Activated CD8-positive, alpha-beta T cell treated with anti-CD3 and anti-CD28 coated beads for 36 hours (primary cell): ENCODE measurements at regions not wholly inside any gene's neighbourhood (a gene's known extent, or its start where the extent isn't known, plus 50 kb on each side); places are given as distances from the start of the nearest gene placed in this dataset.
"Not testable (repeated sequence)": the region's sequence is repeated elsewhere in the genome, so short reads cannot be mapped to it uniquely, and the experiment has no call there.

Source experiments
- ATAC-seq: fragments of 200-7000 bp; cut with Tn5 transposase; one replicate; pipeline ENCODE4 v1.10.0; 2021; ENCODE audit warnings: mild to moderate bottlenecking, moderate library complexity
- CTCF ChIA-PET: fragments of 350-600 bp; sonication (Branson Sonifier 250); formaldehyde crosslinking; loops from one replicate; lab custom pipeline; 2021; ENCODE audit warnings: antibody characterized with exemption; lab: Charles Lee
- POLR2A ChIA-PET: fragments of 350-600 bp; sonication (Branson Sonifier 250); formaldehyde crosslinking; loops from one replicate; lab custom pipeline; 2021; ENCODE audit warnings: antibody characterized with exemption; lab: Charles Lee
- DNase-seq: peaks from one replicate; pipeline ENCODE4 v3.0.0-alpha.2; 2020
- H3K27ac Mint-ChIP-seq: one replicate; pipeline ENCODE4 v1.8.0; 2021; ENCODE audit warnings: mild to moderate bottlenecking, mixed read lengths
- H3K27me3 Mint-ChIP-seq: one replicate; pipeline ENCODE4 v1.8.0; 2021; ENCODE audit warnings: mixed read lengths
- H3K36me3 Mint-ChIP-seq: one replicate; pipeline ENCODE4 v1.8.0; 2021; ENCODE audit warnings: low read depth, mixed read lengths
- H3K4me1 Mint-ChIP-seq: one replicate; pipeline ENCODE4 v1.8.0; 2021; ENCODE audit warnings: low read depth, mixed read lengths
- H3K4me3 Mint-ChIP-seq: one replicate; pipeline ENCODE4 v1.8.0; 2021; ENCODE audit warnings: mild to moderate bottlenecking, moderate library complexity, mixed read lengths
- H3K9me3 Mint-ChIP-seq: one replicate; pipeline ENCODE4 v1.8.0; 2021; ENCODE audit warnings: mixed read lengths
- CTCF ChIP-seq: fragments of 200-600 bp; IDR thresholded peaks from one replicate; pipeline ENCODE4 v1.8.0; 2022; ENCODE audit warnings: antibody characterized with exemption, mild to moderate bottlenecking
- intact Hi-C: fragments of 100-400 bp; cut with micrococcal nuclease; formaldehyde crosslinking; loops from one replicate; pipeline ENCODE4 v1.10.0; 2022

DNA sequence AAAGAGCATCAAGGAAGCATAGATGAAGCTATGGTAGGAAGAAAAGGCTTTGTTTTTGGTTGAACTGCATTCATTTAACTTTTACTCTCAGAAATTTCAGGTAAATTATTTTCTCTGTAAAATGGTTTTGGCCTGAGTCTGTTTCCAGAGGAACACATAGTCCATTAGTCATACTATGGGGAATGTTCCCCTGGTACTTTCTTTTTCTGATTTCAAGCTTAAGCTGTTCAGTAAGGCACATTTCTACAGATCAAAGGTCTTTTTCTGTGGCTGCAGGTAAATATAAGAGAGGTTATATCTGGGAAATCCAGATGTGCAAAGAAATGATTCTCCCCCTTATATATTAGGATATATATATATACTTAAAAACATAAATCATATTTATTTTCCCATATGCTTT lies 1744.4 kb upstream of the ADGRL3 start:
- ATAC-seq (no peak), DNase-seq (no peak)
- ChIA-PET POLR2A (no interaction called here), CTCF (no interaction called here)
- Mint-ChIP-seq H3K9me3 (peaks cover 7% of the 10 kb centered on the region), H3K27ac (no peak overlapping the region), H3K36me3 (no peaks in the 10 kb centered on the region), H3K27me3 (no peaks in the 10 kb centered on the region), H3K4me3 (no peak overlapping the region), H3K4me1 (no peaks in the 10 kb centered on the region)
- no peak for TF ChIP-seq CTCF
- intact Hi-C loops, result no loop called here

DNA sequence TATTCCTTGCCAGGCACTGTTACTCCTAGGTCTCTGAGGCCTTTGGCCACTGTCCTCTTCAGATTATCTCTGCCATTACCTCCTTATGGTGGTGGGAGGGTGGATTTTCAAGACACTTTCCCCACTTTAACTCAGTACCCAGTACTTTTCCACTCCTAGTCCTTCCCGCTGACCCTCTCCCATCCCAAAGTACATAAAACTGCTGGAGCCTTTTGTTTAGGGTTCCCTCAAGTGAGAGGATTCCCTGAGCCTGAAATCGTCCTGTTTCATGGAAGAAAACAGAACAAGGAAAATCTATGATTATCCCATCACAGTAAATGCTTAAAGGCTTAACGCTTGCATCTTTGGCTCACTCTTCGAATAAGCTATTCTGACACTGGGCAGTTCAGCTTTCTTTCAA lies 1742.5 kb upstream of the ADGRL3 start:
- no peak for ATAC-seq
- H3K9me3 Mint-ChIP-seq, result peaks cover 8% of the 10 kb centered on the region
- no peak overlapping the region for H3K27ac Mint-ChIP-seq

DNA sequence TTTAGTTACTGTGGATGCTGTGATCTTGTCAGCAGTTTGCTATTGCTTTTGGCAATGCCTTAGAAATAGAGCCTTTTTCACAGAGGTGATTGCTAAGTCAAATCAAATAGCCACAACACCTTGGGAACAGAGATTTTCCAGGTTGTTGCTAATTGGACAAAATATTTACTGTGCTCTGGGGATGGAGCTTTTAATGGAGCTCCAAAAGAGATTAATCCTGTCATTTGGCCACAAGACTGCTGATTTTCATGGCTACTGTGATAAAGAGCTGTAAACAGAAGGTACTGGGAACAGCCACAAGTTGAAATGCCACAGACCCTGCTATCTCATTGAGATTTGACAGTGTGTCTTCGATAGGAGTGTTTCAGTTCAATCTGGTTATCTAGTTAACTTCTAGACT lies 1715.2 kb upstream of the ADGRL3 start:
- ATAC-seq, result no peak
- Mint-ChIP-seq H3K36me3 (no peaks in the 10 kb centered on the region), H3K9me3 (peaks cover 15% of the 10 kb centered on the region), H3K27ac (no peak overlapping the region), H3K4me1 (no peaks in the 10 kb centered on the region), H3K27me3 (no peaks in the 10 kb centered on the region), H3K4me3 (no peak overlapping the region)
- intact Hi-C loops, result no loop called here
- DNase-seq, result no peak
- CTCF ChIA-PET, result no interaction called here
- TF ChIP-seq CTCF, result no peak
- POLR2A ChIA-PET, result no interaction called here

More for the DNA sequence above, 1742.5 kb upstream of the ADGRL3 start:
- Mint-ChIP-seq H3K36me3 (no peaks in the 10 kb centered on the region), H3K4me1 (no peaks in the 10 kb centered on the region), H3K4me3 (no peak overlapping the region), H3K27me3 (no peaks in the 10 kb centered on the region)
- ChIA-PET POLR2A (no interaction called here), CTCF (no interaction called here)
- DNase-seq, result no peak
- no peak for TF ChIP-seq CTCF
- intact Hi-C loops, result no loop called here

DNA sequence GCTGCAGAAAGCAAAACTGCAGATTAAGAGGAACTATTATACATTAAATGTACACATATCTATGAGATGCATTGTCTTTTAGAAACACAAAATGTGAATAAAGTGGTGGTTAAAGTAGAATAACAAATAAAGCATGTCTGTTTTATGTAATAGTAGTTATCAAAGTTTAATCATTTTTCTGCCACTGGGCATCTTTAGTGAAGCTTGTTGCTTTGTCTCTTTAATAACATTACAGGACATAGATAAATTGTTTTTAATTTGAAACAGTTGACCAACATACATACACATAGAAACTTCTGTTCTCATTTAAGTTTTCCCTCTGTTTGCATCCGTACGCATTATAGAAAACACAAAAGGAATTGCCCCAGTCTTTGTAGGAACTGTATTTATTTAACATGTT lies 1700.0 kb upstream of the ADGRL3 start:
- H3K36me3 Mint-ChIP-seq, result no peaks in the 10 kb centered on the region
- intact Hi-C loops, result no loop called here
- DNase-seq, result no peak
- CTCF ChIA-PET, result no interaction called here
- no peak for ATAC-seq
- H3K4me1 Mint-ChIP-seq, result no peaks in the 10 kb centered on the region
- no peak overlapping the region for H3K27ac Mint-ChIP-seq
- peaks cover 6% of the 10 kb centered on the region for H3K9me3 Mint-ChIP-seq
- TF ChIP-seq CTCF, result no peak
- POLR2A ChIA-PET, result no interaction called here
- H3K4me3 Mint-ChIP-seq, result no peak overlapping the region
- H3K27me3 Mint-ChIP-seq, result no peaks in the 10 kb centered on the region

DNA sequence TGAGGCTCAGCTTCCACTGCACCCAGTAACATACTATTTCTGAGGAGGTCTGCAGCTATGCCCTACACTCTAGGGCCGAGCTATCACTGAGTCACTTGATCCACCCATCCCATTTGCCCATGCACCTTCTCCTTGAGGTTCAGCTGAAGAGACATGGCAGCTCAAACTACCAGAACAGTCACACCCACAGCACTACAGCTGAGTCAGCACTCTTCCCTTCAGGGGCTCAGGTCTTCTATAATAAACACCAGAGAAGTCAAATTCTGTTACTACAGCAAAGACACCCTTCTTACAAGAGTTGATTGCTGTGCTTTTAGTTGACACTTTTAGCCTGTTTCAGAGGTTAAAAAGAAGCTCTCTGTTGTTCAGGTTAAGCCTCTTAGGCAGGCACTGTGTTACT lies 1696.4 kb upstream of the ADGRL3 start:
- CTCF ChIA-PET, result no interaction called here
- POLR2A ChIA-PET, result no interaction called here
- H3K36me3 Mint-ChIP-seq, result no peaks in the 10 kb centered on the region
- H3K9me3 Mint-ChIP-seq, result peaks cover 6% of the 10 kb centered on the region
- intact Hi-C loops, result no loop called here
- no peak overlapping the region for H3K4me3 Mint-ChIP-seq
- H3K4me1 Mint-ChIP-seq, result no peaks in the 10 kb centered on the region
- ATAC-seq, result no peak
- no peak for DNase-seq
- H3K27ac Mint-ChIP-seq, result no peak overlapping the region
- no peaks in the 10 kb centered on the region for H3K27me3 Mint-ChIP-seq
- no peak for TF ChIP-seq CTCF

GRCh38 chr4:59511809-59512208 lies 1688.3 kb upstream of the ADGRL3 start:
- POLR2A ChIA-PET, DNase-seq, H3K4me1 Mint-ChIP-seq, H3K36me3 Mint-ChIP-seq, intact Hi-C loops, H3K4me3 Mint-ChIP-seq, H3K9me3 Mint-ChIP-seq, H3K27me3 Mint-ChIP-seq, ATAC-seq, CTCF ChIA-PET, H3K27ac Mint-ChIP-seq: not testable (repeated sequence)
